NCI-H1694 treated with DMSO at 0.1 percent for 48 hours (cell line): ENCODE measurements at regions not wholly inside any gene's neighbourhood (a gene's known extent, or its start where the extent isn't known, plus 50 kb on each side); places are given as distances from the start of the nearest gene placed in this dataset.
A peak's percentile ranks its signal among the peaks of the same experiment; 100 is the strongest.
"Not testable (repeated sequence)": the region's sequence is repeated elsewhere in the genome, so short reads cannot be mapped to it uniquely, and the experiment has no call there.

Source experiments
- DNase-seq: peaks from one replicate; lab custom pipeline; 2025; lab: John Stamatoyannopoulos, UW

DNA sequence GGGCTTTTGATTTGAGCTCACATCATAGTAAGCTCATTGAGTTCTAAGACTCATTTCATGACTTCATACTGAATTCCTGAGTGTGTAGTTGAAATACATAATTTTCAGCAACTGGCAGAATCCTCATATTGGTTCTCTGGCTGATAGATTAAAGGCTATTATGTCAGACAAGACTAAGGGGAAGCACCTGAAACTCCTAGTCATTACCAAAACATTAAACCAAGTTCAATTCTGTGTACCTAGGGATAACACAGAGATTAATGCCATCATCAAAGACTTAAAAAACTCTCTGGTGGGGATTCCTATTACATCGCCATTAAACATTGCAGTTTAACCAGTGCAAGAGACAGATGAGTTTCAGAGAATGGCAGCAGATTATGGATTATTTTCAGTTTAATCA is 339.1 kb downstream of the PTPRC start:
- DNase-seq = no peak

GRCh38 chr1:198978523-198978922 is 339.7 kb downstream of the PTPRC start:
- DNase-seq = no peak

- DNase-seq = no peak
These were observed 347.2 kb downstream of the PTPRC start for GRCh38 chr1:198986036-198986435.

- no peak for DNase-seq
These were observed 347.6 kb downstream of the PTPRC start for GRCh38 chr1:198986442-198986841.

GRCh38 chr1:199002661-199003060 is 363.8 kb downstream of the PTPRC start:
- DNase-seq = no peak

DNA sequence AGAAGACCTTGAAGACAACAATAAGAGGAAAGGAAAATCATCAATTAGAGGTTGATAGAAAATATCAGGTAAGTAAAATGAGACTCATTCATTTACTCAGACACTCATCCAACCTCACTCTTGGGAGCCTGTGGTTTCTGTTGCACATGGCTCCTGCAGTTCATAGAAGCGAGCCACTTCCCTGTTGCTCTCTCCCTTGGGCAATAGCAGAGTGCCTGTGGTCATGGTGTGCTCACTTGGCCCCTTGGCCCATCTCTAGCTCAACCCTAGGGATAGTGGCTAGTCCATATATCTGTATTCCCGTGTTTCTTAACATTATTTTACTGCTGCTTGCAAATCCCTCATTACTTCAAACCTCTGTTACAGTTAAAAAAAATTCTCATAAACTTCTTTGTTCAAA is 368.6 kb downstream of the PTPRC start:
- no peak for DNase-seq

DNA sequence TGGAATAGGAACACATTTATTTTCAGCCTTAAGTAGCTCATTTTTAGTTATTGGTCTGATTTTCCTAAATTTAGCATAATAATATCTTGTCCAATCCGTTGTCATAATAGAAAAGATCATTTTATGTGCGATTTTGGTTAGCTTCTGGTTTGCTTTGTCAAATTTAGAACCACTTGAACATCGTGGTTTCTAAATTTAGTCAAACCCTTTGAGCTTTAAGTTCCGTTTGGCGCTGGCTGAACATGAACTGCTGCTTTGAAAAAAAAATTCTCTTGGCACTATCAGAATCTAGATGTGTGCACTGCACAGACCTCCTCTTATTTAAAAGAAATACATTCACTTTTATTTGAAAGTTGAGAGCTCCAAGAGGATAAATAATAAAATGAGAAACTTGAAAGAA is 370.6 kb downstream of the PTPRC start:
- DNase-seq = no peak

GRCh38 chr1:199010492-199010891 is 371.7 kb downstream of the PTPRC start:
- DNase-seq = no peak

DNA sequence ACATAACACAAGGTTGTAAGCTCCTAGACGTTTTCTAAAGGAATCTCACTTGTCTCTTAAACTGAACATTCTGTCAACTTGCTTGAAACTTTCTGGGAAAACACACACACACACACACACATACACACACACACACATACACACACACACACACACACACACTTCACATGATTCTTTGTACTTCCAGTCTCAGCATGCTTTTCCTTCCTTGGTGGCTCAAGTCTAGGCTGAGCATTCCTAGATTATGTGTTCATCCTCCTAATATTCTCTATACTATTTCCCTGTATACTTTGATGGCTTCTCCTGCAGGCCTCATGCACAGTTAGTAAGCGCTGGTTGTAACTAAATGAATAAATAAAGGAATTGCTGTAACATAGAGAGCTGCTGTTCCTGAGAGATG is 372.1 kb downstream of the PTPRC start:
- DNase-seq = no peak

DNA sequence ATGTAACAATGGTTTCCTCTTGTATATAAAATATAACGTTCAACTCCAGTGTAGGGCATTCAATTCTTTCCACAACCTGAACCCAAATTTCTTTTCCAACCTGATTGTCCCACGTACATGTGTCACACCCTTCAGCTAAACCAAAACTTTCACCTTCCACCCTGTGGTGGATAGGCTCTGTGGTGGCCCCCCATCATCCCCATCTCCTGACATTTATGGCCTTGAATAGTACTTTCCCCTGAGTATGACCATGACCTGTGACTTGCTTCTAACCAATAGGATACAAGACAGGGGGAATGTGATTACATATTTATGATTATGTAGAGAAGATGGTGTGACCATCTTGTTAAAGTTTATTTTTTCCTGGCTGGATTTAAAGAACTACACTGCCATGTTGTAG is 377.0 kb downstream of the PTPRC start:
- DNase-seq = no peak

DNA sequence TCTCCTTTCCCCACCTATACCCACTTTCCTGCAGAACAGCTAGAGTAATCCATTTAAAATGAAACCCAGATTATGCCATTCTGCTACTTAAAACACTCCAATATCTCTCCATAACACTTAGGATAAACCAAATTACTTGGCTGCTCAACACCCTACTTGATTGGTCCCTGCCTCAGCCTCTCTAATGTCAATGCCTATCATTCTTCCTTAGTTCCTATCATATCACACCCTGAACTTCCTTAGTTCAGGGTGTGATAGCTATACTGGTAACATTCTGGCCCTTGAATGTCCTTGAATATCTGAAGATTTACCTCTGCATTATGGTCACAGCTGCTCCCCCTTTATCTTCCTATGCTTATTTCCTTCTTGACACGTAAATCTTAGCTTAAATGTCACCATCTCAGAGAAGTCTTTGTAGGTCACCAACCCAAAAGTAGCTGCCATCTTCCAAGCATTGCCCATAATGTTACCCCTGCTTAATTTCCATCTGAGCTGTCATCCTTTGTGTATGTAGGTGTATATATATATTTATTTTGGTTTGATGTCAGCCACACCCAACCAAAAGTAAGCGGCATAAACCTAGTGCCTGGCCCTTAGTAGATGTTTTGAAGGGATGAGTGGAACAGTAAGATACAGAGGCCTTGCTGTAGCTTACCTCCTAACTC is 379.8 kb downstream of the PTPRC start:
- DNase-seq = no peak

- no peak for DNase-seq
These were observed 381.2 kb downstream of the PTPRC start for GRCh38 chr1:199020051-199020450.

DNA sequence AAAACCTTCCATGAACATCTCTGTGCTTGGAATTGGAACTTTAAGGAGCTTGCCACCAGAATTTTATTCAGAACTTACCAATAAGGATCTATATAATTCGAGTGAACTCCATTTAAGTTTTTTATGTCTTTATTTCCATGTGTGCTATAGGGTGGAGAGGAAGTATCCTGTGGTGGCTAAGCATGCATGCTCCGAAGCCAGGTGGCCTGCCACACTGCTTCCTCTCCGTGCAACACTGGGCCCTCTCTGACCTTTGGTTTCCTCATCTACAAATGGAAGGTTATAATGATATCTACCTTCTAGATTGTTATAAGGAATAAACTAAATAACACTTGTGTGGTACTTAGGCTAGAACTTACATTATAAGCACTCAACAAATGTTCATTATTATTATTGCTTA is 382.1 kb downstream of the PTPRC start:
- no peak for DNase-seq

DNA sequence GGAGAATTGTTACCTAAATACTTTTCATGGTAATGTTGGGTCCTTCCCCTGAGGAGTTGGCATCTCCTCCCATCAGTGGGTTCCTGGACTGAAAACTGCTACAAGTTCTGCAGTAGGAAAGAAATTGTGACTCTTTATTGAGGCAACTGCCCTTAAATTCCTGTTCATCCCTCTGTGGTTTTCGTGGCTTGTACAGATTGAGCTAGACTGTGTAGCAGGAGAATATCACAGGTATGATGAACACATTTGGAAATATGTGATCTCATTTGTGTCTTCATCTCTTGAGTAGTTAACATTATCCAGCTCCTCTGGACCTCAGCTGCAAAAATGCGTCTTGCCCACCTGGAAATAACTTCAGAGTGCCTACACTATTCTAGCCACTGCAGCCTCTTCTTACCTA is 390.6 kb downstream of the PTPRC start:
- DNase-seq = no peak

DNA sequence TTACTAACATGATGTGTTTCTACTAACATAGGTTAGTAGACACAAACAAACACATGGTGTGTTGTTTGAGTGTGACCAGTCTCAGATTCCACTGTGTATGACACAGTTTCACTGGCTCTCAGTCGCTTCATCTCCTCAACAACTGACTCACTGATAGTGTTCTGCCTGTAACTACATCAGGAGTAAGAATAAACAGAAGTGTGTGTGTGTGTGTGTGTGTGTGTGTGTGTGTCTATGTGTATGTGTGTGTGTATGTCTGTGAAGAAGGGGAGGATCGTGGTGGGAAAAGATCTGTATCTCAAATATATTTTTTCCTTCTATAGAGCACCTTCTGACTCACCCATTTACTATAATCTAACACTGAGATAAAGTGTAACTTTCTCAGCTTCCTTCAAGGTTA is 391.0 kb downstream of the PTPRC start:
- DNase-seq = no peak

DNA sequence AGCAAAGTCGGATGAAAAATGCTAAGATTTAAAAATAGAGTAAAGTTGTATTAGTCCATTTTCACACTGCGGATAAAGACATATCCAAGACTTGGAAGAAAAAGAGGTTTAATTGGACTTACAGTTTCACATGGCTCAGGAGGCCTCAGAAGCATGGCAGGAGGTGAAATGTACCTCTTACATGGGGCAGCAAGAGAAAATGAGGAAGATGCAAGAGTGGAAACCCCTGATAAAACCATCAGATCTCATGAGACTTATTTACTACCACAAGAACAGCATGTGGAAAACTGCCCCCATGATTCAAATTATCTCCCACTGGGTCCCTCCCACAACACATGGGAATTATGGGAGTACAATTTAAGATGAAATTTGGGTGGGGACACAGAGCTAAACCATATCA is 391.7 kb downstream of the PTPRC start:
- DNase-seq = not testable (repeated sequence)

DNA sequence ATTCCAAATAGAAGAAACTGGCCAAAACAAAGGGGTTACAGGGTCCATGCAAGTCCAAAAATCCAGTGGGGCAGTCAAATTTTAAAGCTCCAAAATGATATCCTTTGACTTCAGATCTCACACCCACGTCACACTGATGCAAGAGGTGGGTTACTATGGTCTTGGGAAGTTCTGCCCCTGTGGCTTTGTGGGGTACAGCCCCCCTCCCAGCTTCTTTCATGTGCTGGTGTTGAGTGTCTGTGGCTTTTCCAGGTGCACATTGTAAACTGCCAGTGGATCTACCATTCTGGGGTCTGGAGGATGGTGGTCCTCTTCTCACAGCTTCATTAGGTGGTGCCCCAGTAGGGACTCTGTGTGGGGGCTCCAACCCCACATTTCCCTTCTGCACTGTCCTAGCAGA is 392.3 kb downstream of the PTPRC start:
- DNase-seq = not testable (repeated sequence)

DNA sequence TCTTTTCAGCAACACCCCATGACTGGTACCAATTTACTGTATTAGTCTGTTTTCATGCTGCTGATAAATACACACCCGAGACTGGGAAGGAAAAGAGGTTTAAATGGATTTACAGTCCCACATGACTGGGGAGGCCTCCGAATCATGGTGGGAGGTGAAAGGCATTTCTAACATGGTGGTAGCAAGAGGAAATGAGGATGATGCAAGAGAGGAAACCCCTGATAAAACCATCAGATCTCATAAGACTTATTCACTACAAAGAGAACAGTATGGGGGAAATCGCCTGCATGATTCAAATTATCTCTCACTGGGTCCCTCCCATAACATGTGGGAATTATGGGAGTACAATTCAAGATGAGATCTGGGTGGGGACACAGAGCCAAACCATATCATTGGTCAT is 393.6 kb downstream of the PTPRC start:
- not testable (repeated sequence) for DNase-seq

- DNase-seq = no peak
These were observed 394.8 kb downstream of the PTPRC start for GRCh38 chr1:199033661-199034060.

GRCh38 chr1:199038156-199038555 is 399.3 kb downstream of the PTPRC start:
- DNase-seq = no peak

DNA sequence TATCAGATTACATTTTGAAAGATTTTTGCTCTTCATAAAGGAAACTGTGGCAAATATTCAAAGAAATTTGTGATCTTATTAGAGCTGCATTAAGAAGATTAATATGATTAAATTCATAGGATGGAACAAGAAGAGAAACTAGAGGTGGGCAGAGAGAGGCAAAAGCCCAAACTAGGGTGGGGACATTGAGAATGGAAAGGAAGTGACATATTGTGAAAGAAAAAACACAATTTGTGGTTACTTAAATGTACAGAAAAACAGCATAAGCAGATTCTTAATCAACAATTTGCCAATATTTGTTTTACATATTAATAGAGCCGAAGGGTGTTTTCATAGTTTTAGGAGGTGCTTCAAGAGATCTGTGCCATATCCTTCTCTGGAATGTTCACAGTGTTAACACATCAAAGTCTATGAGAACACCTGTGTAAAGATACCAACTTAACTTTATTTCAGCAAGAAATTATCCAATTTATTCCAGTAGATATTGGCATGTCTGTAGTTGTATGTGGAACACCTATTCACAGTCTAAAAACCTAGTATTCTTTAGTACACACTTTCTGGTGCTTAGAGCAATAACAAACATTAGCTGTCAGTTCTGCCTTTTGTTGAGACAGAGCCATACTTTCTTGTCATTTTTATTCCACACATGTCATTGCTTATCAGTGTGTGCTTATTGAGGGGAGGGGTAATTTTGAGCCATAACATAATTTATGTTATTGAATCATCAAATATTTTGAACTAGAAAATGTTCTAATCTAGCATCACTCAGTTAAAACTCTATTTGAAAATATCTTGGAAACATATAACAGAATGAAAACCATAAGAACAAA is 401.5 kb downstream of the PTPRC start:
- no peak for DNase-seq

GRCh38 chr1:199041173-199041914 is 402.5 kb downstream of the PTPRC start:
- peak; percentile 27 for DNase-seq

DNA sequence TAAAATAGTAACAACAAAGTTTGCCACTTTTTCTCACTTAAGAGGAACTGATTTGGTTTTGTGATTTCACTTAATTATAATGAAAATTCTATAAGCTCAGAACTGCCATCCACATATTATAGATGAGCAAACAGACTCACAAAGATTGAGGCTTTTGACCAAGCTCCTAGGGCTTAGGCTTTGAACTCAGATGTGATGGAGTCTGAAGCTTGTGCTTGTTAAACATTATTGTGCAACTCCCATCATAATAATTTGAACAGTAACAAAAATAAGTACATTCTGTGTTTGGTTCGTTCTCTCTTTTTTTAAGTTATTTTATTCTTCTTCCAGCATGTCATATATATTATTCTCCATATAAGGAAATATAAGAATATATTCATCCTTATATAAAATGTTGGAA is 403.4 kb downstream of the PTPRC start:
- no peak for DNase-seq
